Right lobe of liver (tissue), 4 donors: ENCODE measurements at regions not wholly inside any gene's neighbourhood (a gene's known extent, or its start where the extent isn't known, plus 50 kb on each side); places are given as distances from the start of the nearest gene placed in this dataset.
A peak's percentile ranks its signal among the peaks of the same experiment; 100 is the strongest.

ENCODE experiments used
- CTCF ChIP-seq, 4 donors: fragments of 200-600 bp in 3 of 4; fragments of 450-650 bp in 1 of 4; IDR thresholded peaks; one replicate each; pipeline versions ENCODE4 v1.5.1 to v1.8.0; 2016 to 2022; ENCODE audit warnings: antibody characterized with exemption in 4 of 4, mild to moderate bottlenecking in 2 of 4
- POLR2A ChIP-seq: fragments of 450-650 bp; IDR thresholded peaks from one replicate; pipeline ENCODE4 v1.6.1; 2017; ENCODE audit warnings: antibody characterized with exemption, mild to moderate bottlenecking
- donor health status: DM: no; HTN: no; CAD: no.
- donor health status: DM: no; HTN: no; CAD: no.
- donor health status: DM: no; HTN: yes; CAD: no.

DNA sequence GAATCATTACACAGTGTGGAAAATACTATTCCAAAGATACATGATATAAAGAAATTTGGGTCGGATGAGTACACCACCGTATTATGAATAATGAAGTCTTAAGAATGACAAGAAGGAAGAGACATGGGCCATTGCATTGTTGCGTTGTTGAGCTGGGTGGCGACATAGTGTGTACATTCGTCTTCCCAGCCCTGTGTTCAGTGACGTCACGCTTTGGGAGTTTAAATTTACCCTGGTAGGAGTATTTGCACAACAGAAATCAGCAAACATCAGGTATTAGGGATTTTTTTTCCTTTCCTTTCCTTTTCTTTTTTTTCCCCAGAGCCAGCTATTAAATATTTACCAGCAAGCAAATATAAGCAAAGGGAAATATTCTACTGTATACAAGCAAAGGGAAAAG, 347.2 kb upstream of the NETO1 start:
- TF ChIP-seq CTCF (IDR thresholded peaks at IDR 0.05), result peak in 3 of 4 donors; percentile 18 to 29 (median 21)
- TF ChIP-seq POLR2A, result no peak
